ENCODE measurements at regions not wholly inside any gene's neighbourhood (a gene's known extent, or its start where the extent isn't known, plus 50 kb on each side); places are given as distances from the start of the nearest gene placed in this dataset.

DNA sequence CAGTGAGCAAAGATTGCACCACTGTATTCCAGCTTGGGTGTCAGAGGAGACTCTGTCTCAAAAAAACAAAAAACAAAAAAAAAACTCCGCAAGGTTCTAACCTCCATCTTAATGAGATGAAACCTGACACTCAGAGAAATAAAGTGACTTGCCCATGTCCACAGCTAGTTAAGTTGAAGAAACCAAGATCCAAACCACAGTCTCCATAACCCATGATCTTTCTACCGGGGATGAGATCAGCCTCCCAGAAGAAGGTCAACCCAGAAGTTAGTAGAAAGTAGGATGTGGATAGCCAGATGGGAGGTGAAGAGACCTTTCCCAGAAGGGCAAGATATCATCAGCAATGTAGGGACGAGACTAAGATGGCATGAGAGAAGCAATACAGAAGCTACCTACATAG is 140.4 kb upstream of the ADRA1B start:
- no peak for ATAC-seq
- DNase-seq (ENCODE audit: low spot score), result no peak

DNA sequence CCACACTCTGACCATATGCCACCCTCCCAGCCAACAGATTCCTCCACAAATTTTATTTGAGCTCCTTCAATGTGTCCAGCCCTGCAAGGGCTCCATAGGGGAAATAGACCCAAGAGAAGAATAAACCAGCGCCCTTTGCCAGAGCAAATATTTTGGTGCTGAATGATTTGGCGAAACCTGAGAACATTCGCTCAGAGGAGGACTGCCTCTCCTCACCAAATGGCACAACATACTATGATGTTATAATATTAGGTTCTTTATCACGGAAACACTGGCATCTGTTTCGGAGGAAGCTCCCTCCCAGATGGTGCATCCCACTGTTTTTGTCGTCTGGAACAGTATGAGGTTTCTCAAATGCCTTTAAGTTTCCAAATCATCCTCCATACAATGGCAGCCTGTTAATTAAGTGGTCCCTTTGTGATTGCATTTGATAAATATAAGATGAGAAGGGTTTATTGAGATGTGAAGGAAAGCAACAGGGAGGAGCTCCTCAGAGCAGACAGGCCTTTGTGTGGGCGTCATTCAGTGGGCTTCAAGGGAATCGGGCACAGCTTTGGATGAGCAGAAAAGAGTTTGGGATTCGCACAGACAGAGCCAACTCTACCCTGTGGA is 139.1 kb upstream of the ADRA1B start:
- no peak for ATAC-seq
- no peak for DNase-seq (ENCODE audit: low spot score)

DNA sequence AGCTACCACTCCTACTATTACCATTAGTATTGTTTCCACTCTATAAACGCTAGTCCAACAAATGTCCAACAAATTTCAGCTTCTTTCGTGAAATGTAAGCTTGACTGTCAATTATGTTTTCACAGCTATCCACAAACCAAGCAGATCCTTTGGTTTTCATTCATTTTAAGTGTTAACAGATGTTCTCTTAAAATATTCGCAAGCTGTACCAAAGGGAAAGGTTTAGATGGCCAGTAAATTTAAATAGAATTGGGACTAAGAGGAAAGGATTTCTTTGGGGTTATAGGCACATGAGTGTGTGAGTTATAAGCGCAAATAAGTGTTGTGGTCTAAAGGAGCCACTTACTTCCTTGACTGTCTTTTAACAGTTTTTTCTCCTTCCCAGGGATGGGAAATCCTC is 136.8 kb upstream of the ADRA1B start:
- ATAC-seq, result no peak

DNA sequence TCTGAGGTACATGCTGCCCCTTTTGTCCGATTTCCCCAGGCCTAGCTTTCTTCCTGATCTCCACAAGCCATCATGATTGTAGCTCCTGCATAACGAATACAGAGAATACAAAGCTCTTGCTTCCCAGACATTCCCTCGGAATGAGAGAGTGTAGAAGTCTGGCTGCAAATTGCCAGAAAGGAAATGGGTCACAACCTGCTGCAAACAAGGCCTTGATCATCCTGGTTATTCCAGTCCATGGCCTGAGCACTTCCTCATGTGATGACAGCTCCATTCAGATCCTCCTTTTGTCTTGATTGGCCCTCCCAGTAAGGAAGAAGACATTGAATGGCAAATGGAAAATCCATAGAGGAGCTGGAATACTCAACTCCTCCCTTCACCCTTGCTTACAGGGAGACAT is 136.0 kb upstream of the ADRA1B start:
- no peak for ATAC-seq
- DNase-seq (ENCODE audit: low spot score), result no peak

More for the DNA sequence above, 136.8 kb upstream of the ADRA1B start:
- no peak for DNase-seq (ENCODE audit: low spot score)

DNA sequence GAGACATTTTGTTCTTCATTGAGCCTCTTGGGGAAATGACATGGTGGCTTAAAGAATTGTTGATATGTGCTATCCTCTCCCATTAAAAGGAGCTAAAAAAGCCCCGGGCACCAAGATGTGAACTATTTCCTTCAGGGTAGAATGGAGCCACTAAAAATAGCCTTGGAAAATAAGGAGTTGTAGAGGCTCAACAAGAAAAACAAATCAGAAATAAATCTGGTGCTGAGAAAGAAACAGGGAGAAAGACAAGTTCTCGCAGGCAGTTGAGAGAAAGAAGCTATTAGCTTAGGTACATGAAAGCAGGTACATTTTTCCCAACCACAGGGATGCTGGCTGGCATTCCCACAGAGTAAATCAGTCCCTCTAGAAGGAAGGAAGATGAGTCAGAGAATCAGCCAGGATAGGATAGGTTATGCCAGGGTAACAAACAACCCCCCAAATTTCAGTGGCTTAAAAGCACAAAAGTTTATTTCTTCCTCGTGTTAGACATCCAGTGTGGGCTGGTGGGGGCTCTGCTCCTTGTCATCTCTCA is 134.6 kb upstream of the ADRA1B start:
- ATAC-seq (no peak), DNase-seq (ENCODE audit: low spot score) (no peak)

DNA sequence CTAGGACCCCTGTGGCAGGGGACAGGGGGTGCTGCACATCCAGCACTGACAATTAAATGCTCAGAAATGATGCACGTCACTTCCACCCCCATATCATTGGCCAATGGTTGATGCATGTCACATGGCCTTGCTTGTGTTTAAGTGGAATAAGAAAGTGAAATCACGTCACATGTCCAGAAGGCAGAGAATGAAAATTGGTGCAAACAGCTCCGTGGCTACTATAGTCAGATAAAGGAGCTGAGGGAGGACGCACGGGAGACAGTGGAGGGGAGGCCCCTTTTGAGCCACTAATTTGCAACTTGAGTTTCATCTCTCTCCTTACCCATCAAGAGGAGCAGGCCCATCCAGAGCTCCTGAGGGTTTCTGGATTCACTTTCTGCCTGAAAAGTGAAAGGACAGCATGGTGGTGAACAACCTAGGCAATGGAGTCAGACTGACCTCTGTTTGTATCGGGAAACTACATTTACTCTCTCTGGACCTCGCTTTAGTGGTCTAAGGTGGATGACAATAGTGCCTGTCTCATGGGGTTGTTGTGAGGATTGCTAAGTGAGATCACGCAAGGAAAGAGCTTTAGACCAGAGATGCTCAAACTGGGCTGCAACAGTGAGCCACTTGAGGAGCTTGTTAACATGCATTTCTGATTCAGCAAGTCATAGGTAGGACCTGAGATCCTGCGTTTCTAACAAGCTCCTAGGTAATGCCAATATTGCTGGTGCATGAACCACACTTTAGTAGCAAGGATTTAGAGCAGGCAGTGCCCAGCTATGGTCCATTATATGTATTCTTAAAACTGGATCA is 133.9 kb upstream of the ADRA1B start:
- no peak for DNase-seq (ENCODE audit: low spot score)
- ATAC-seq, result no peak

DNA sequence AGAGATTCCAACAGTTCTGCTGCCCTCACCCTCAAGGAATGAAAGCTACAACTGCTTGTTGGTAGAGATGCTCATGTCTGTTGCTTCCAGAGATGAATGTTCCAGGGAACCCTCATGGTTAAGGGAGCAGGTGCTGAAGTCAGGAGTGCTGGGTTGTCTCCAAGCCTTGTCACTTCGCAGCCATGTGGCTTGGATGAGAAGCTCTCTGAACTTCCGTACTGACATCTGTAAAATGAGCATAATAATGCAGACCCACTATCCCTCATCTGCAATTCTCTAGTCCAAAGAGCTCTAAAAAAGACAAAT is 133.3 kb upstream of the ADRA1B start:
- DNase-seq (ENCODE audit: low spot score), result no peak
- no peak for ATAC-seq

DNA sequence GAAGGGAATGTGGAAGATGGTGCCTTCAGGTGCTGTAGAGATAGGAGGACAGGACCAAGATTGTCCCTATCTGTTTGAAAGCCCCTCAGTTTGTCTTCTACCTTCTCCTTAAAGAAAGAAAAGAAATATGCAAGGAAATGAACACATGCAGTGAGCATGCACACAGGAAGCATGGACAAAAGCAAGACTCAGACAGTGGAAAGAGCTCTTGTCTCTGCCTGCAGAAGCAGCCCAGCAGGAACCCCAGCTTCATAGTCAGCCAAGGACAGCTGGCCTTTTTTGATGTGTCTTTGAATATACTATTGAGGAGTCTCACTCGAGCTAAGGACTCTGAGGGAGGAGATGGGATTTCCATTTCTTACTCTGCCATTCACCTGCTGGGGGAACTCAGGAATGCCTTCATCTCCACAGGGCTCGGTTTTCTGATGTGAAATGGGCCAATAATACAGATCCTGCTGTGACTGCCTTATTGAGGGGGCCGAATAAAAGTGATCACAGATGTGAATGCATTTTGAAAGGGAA is 132.5 kb upstream of the ADRA1B start:
- DNase-seq (ENCODE audit: low spot score) (no peak), ATAC-seq (no peak)

DNA sequence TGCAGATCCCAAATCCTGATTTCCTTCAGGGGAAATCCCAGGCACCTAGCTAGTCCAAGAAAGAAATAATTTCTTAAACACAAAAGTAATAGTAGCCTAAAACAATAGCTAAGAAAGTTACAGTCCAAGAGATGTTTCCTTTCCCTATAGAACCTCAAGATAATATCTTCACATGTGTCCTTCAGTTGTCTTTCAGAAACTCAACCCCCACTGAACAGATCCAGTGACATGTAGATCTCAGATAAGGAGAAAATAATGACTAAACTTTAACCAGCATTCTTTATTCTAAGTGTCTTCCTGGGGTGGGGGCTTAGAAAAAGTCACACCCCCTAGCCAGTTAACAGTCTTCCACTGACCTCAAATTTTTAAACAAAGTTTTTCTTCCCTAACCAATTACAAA is 131.3 kb upstream of the ADRA1B start:
- ATAC-seq (no peak), DNase-seq (ENCODE audit: low spot score) (no peak)

DNA sequence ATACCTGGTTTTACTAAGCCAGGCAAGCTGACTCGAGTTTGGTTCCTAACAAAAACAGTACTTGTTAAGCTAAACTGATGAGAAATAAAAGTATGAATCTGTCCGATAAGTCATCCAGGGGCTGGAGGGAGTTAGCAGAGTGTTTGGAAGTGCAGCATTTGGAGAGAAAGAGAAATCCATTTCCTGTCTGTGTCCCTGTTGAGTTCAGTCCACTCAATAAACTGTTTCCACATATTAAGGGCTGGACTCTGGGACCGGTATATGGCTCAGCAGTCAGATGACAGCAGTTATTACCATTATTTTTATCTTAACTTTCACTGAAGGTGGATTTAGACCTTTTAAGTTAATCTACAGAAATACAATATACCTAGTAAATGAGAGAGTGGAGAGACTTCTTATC is 130.6 kb upstream of the ADRA1B start:
- DNase-seq (ENCODE audit: low spot score) (no peak), ATAC-seq (no peak)

DNA sequence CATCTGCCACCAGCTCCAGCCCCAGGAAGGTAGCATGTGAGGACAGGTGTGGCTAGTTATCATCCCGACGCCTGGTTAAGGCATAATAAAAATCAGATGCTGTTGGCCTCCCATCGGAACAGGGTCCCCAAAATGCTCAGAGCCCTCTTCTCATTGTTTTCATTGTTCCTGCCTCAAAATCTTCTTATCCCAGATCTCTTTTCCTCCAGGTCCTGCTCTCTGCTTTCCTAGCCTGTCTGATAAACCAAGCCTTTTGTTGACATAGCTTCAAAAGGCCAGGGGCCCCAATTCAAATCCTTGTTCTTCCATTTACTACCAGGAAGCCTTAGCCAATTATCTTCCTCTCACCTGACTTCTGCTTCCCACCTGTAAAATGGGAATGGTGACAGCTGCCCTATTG is 130.1 kb upstream of the ADRA1B start:
- ATAC-seq (no peak), DNase-seq (ENCODE audit: low spot score) (no peak)

DNA sequence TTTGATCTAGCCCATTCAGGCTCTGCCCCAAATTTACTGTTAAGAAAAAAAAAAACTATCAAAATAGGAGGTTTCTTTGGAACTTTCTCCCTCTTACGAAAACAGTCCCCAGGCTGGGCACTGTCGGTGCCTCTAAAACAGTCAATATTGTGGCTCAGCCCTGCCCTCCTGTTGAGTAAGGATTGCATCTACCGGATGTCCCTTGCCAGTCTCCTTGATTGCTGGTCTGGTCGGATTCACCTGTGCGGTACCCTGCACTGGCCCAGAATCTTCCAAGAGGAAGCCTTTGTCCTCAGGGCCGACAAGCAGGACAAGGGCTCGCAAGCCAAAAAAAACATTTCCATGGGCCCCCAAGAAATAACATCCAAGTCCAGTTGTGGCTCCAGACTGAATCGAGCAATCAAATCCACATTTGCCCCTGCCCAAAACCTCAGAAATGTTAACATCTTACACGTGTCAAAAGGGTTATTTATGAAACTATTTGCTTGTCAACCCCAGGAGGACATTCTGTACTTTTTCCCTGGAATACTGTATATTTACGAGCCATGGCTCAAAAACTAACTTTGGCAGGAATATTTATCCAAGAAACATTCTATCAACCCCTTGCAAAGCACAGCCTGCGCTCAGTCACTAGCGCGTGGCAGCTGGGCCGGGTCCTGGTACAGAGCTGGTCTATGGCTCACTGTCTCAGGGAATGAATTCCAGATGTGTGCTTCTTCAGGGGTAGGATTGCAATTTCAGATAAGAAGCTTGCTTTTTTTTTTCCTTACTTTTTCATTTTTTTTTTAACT is 129.2 kb upstream of the ADRA1B start:
- ATAC-seq (no peak), DNase-seq (ENCODE audit: low spot score) (no peak)

DNA sequence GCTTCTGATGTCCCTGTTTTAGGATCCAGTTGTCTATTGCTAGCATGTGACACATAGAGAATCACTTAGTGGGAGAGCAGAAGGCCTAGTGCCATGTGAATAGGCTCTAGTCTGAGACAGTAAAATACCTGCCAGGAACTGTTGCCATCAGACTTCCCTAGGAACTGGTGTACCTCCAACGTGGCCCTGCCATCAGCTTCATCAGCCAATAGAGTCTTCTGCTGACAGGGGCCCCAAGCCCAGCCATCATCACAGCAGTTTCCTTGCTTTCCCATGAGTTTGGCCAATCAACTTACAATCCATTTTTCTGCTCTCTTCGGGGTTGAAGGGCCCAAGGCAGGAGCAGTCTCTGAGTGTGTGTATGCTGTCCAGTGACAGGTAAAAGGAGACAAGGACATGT is 128.4 kb upstream of the ADRA1B start:
- DNase-seq (ENCODE audit: low spot score), result no peak
- no peak for ATAC-seq

DNA sequence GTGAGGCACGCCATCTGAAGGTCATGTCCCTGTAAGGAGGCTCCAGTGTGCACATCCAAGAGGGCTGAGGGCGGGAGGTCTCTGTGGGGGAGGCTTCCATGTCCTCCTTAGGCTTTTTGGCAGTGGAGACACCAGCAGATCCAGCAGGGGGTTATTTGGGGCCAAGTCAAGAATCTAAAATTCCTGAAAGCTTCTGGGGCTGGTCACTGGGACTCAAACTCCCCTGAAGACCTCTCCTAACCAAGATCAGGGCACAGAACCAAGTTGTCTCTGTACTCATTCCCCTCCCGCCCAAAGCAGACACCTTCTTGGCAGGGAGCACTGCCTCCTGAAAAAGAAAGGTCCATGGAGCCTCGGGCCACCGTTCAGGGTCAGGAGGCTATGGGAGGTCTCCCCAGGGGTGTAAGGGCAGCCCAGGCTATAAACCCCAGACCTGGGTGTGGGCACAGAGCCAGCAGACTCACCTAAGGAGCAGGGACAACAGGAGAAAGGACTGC is 127.4 kb upstream of the ADRA1B start:
- no peak for ATAC-seq
- DNase-seq (ENCODE audit: low spot score), result no peak

DNA sequence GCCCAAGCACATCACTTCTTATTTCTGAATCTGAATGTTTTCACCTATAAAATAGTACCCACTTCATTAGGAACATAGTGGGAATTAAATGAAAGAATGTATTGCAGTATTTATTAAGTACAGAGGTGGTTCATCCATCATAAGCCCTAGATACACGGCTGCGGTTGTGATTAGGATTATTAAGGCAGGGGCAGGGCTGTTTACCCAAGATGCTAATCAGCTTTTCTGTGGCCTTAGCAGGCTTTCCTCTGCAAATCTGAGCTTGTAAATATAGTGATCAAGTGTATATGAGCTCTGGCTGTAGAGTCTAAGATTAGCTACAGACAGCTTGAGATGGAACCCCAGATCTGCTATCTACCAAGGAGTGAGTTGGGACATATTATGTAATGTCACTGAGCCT is 124.1 kb upstream of the ADRA1B start:
- ATAC-seq (no peak), DNase-seq (ENCODE audit: low spot score) (no peak)

DNA sequence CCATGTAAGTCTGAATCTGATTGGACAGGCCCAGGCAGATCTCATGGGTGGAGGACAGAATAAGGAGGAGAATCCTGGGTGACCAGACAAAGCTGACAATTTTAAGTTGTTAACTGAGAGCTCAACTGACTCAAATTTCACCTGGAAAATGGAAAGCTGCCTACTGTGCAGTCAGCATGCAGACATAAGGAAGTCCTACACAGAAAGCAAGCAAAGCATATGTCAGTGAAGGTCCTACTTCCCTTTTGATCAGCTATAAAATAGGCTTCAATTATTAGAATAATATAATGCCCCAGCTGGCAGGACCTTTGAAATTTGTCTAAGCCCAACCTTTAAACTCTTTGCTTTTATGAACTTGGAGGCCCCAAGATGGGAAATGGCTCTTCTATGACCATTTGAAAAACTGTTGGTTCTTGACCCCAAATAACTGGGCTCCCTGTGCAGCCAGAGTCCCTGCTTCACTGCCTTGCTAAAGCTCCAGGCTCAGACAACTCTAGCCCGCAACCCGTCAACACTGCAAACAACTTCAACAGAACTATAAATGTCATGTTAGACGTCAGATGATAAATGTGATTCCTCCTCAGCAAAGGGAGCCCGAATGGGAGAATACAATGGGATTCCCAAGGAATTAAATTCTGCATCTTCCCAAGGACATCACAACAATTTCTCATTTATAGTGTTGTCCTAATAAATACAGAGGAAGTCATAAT is 118.9 kb upstream of the ADRA1B start:
- no peak for ATAC-seq
- no peak for DNase-seq (ENCODE audit: low spot score)

DNA sequence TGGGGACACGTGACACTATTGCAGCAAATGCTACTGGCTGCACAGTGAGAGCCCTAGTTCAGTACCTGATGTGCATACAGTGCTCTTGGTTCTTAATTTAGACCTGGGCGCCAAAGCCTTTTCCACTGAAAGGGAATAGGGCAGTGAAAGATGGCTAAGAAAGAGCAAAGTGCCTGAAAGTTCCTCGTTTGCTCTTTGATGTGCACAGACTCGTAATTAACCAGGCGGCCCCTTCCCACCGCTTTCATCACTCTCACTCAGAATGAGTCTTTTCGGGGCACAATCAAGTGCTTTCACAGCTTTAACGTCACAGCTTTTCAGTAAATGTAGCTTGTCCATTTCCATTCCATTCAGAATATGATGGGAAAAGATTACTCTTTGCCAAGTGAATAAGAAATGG is 116.6 kb upstream of the ADRA1B start:
- ATAC-seq (no peak), DNase-seq (ENCODE audit: low spot score) (no peak)

DNA sequence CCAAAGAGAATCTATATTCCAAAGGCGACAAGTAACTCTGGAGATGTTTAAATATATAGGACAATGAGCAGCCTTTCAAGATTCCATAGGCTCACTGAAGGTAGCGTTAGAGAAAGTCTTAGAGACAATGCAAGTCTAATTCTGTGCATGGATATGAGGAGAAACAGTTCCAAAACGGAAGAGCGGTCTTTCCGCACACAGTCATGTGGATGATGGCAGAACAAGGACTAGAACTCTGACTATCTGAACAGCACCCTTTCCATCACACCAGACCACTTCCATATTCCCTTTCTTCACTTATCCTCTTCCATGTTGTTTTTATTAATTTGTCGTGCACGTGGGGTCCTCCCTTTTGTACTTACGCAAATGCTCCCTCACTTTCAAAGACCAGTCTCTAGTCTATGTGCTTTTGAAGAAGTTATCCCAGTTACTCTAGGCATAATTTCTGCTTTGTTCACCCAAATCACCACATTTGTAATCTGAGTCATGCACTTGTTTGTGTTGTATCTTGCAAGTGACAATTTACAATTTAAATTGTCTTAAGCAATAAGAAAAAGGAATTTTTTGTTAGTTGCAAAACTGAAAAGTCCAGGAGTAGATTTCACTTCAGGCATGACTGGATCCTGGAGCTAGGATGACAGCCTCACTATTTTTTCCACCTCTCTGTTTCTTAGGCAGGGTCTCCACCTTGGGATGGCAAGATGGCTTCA is 116.0 kb upstream of the ADRA1B start:
- no peak for ATAC-seq
- no peak for DNase-seq (ENCODE audit: low spot score)

DNA sequence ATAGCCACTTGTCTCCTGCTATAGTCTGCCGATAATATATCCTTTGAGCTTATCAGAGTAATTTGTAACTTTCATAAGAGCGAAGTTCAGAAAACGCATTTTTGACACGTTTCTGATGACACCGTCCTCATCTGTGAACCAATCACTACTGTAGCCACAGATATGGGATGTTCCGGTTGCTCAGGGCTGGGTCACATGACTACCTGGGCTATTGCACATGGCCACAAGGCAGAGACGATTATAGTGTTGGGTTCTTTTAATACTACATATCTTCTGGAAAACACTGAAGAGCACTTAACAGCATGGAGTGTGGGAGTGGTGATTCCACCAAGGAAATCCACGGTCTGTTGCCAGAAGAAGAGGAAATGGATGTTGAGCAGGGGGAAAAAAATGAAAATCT is 115.0 kb upstream of the ADRA1B start:
- no peak for DNase-seq (ENCODE audit: low spot score)
- ATAC-seq, result no peak

DNA sequence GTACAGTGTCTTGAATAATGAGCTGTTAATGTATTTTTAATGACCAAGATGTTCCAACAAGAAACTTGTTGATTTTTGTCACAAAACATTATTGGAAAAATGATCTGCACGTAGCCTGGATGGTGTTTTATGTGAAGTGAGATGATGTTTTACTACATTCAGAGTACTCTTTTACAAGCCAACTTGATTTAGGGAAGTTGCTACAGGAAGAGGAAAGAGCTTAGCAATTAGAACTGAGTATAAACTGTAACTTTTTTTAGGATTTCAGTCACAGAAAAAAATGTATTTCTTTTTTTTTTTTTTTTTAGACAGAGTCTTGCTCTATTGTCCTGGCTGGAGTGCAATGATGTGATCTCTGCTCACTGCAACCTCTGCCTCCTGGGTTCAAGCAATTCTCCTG is 113.6 kb upstream of the ADRA1B start:
- DNase-seq (ENCODE audit: low spot score), result no peak
- ATAC-seq, result no peak
